GM06990 (cell line): ENCODE measurements at regions not wholly inside any gene's neighbourhood (a gene's known extent, or its start where the extent isn't known, plus 50 kb on each side); places are given as distances from the start of the nearest gene placed in this dataset.

Source experiments
- DNase-seq: peaks from one replicate; pipeline ENCODE4 v3.0.0-alpha.2; 2011; ENCODE audit not compliant: insufficient read length; ENCODE audit errors: extremely low read depth
- H3K27me3 ChIP-seq: replicated peaks from 2 replicates; pipeline ENCODE4 v1.6.0; 2011; ENCODE audit warnings: low read length; ENCODE audit not compliant: control insufficient read depth, insufficient read depth
- H3K36me3 ChIP-seq: 2 replicates; pipeline ENCODE4 v1.5.1; 2011; ENCODE audit warnings: low read length; ENCODE audit not compliant: control insufficient read depth, insufficient read depth
- H3K4me3 ChIP-seq: replicated peaks from 2 replicates; pipeline ENCODE4 v1.5.1; 2011; ENCODE audit warnings: low read depth, mild to moderate bottlenecking, control low read depth, low read length
- TF ChIP-seq, protein P1 (sequence below): IDR thresholded peaks from 2 replicates; pipeline ENCODE4 v1.5.1; 2011; ENCODE audit warnings: low read length, control low read depth, mild to moderate bottlenecking, inconsistent platforms; ENCODE audit not compliant: insufficient read depth, poor library complexity, severe bottlenecking

DNA sequence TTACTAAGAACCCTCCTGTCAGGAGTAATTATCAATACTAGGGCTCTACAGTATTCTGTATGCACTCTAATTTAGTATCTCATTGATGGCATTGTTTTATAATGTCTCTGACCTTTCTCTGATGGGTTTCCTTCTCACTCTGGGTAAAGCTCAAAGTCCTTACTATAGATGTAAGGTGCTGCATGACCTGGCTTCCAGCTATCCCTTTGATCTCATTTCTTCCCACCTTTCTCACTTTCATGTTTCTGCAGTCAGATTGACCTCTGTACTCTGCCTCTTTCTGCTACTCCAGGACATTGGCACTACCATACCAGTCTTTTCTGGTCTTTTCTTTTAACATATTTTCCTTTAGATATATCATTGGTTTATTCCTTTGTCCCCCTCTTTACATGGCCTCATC is 2332.8 kb upstream of the C9orf72 start:
- TF ChIP-seq, protein P1, sequence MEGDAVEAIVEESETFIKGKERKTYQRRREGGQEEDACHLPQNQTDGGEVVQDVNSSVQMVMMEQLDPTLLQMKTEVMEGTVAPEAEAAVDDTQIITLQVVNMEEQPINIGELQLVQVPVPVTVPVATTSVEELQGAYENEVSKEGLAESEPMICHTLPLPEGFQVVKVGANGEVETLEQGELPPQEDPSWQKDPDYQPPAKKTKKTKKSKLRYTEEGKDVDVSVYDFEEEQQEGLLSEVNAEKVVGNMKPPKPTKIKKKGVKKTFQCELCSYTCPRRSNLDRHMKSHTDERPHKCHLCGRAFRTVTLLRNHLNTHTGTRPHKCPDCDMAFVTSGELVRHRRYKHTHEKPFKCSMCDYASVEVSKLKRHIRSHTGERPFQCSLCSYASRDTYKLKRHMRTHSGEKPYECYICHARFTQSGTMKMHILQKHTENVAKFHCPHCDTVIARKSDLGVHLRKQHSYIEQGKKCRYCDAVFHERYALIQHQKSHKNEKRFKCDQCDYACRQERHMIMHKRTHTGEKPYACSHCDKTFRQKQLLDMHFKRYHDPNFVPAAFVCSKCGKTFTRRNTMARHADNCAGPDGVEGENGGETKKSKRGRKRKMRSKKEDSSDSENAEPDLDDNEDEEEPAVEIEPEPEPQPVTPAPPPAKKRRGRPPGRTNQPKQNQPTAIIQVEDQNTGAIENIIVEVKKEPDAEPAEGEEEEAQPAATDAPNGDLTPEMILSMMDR = no peak
- DNase-seq = no peak
- no peak overlapping the region for H3K4me3 ChIP-seq
- no peaks in the 10 kb centered on the region for H3K36me3 ChIP-seq
- H3K27me3 ChIP-seq = no peaks in the 10 kb centered on the region

DNA sequence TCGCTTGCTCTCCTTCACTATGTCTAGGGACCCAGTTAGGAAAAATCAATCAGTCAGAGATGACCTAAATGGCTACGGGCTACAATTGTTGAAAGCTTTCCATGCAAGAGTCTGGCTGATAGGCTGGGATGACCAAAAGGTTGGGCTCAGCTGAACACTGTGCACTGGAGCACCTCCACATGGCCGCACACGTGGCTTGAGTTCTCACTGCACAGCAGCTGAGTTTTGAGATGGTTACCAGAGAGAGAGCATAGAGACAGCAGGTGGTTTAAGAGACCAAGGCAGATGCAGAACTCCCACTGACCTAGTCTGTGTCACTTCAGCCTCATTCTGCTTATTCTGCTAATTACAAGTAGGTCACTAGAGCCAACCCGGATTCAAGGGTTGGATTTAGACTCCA is 2354.8 kb upstream of the C9orf72 start:
- TF ChIP-seq, protein P1 = no peak
- no peaks in the 10 kb centered on the region for H3K27me3 ChIP-seq
- H3K36me3 ChIP-seq = no peaks in the 10 kb centered on the region
- DNase-seq = no peak
- H3K4me3 ChIP-seq = no peak overlapping the region

DNA sequence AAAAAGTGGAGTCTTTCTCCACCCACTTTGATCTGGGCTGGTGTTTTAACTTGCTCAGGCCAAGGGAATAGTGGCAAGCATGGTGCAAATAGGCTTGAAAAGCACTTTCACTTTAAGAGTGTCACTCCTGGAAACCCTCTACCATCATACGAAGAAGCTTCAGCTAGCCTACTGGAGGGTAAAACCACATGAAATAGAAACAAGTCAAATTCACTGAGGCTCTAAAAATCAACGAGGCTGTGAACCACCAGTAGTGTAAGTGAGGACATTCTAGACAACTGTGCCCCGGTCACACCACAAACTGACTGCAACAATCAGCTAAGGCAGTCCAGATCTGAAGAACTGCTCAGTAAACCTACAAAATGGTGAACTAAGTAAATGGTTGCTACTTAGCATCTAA is 2366.3 kb upstream of the C9orf72 start:
- Histone ChIP-seq H3K36me3 (no peaks in the 10 kb centered on the region), H3K4me3 (no peak overlapping the region), H3K27me3 (no peaks in the 10 kb centered on the region)
- DNase-seq = no peak
- TF ChIP-seq, protein P1 = no peak

DNA sequence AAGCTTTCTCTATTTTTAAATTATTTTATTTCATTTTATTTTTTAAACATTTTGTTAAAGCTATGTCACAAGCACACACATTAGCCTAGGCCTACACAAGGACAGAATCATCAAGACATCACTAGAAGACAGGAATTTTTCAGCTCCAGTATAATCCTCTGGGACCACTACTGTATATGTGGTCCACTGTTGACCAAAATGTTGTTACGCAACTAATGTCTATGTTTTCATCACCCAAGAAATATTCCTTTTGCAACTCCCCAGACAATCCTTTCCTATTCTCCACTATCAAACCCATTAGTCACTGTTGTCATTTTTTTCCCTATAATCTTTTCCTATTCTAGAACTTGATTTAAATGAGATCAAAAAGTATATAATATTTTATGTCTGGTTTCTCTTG is 2371.7 kb upstream of the C9orf72 start:
- no peak overlapping the region for H3K4me3 ChIP-seq

DNA sequence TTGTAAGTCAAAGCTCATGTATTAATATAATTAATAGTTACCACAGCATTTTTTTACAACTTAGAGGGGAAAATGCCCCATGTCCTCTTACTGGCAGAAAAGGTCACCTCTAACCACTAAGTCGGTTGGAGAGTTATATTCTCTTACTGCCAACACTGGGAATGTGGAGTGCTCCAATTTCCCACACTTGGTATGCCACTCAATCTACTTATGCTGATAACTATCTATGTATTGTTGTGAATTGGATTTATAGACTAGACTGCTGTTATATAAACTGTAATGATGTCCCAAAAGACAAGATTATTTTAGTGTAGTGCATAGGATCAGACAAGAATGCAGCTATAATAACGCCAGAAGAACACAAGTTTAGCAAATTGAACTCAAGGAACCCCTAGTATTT is 2385.2 kb upstream of the C9orf72 start:
- Histone ChIP-seq H3K36me3 (no peaks in the 10 kb centered on the region), H3K27me3 (no peaks in the 10 kb centered on the region), H3K4me3 (no peak overlapping the region)
- no peak for DNase-seq
- TF ChIP-seq, protein P1 = no peak

More for the DNA sequence above, 2371.7 kb upstream of the C9orf72 start:
- Histone ChIP-seq H3K27me3 (no peaks in the 10 kb centered on the region), H3K36me3 (no peaks in the 10 kb centered on the region)
- DNase-seq = no peak
- TF ChIP-seq, protein P1 = no peak

DNA sequence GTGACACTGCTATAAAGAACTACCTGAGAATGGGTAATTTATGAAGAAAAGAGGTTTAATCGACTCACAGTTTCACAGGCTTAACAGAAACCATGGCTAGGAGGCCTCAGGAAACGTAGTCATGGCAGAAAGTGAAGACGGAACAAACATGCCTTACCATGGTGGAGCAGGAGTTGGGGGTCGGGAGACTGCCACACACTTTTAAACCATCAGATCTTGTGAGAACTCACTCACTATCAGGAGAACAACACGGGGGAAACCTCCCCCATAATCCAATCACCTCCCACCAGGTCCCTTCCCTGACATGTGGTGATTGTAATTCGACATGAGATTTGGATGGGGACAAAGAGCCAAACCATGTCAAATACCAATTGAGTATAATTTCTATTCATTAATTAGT is 2392.6 kb upstream of the C9orf72 start:
- H3K36me3 ChIP-seq = no peaks in the 10 kb centered on the region
- H3K27me3 ChIP-seq = no peaks in the 10 kb centered on the region
- H3K4me3 ChIP-seq = no peak overlapping the region
- DNase-seq = no peak
- TF ChIP-seq, protein P1 = no peak
